Prostate gland (tissue), 2 donors: ENCODE measurements at regions not wholly inside any gene's neighbourhood (a gene's known extent, or its start where the extent isn't known, plus 50 kb on each side); places are given as distances from the start of the nearest gene placed in this dataset.

Source experiments
- POLR2A ChIP-seq: fragments of 450-650 bp; IDR thresholded peaks from one replicate; pipeline ENCODE4 v1.6.1; 2016; ENCODE audit warnings: antibody characterized with exemption, mild to moderate bottlenecking
- TF ChIP-seq, protein P1 (sequence below), 4 experiments: fragments of 200-600 bp in 2 of 4; fragments of 450-650 bp in 2 of 4; sonication (generic) in 2 of 4; IDR thresholded peaks; 1 replicate in 3 of 4; 2 replicates in 1 of 4; pipeline ENCODE4 v1.5.1; 2016 to 2019; ENCODE audit warnings: antibody characterized with exemption in 4 of 4, mild to moderate bottlenecking in 2 of 4, moderate library complexity in 2 of 4

DNA sequence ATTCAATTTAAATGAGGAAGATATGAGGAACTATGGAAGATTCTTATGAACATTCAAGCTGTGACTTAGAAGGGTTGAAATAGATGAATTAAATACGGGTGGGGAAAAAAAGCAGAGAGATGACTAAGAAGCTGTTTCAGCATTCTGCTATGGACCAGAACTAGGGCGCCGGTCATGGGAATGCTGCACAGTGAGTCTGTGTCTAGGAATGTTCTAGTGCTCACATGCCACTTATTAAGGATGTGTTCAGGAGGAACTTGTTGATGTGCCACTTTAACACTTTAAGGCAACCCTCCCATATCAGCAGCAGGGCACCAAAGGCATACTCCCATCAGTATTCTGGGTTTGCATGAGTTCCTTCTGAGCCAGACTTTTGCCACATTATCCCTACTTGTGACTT is 152.1 kb downstream of the POSTN start:
- TF ChIP-seq, protein P1, sequence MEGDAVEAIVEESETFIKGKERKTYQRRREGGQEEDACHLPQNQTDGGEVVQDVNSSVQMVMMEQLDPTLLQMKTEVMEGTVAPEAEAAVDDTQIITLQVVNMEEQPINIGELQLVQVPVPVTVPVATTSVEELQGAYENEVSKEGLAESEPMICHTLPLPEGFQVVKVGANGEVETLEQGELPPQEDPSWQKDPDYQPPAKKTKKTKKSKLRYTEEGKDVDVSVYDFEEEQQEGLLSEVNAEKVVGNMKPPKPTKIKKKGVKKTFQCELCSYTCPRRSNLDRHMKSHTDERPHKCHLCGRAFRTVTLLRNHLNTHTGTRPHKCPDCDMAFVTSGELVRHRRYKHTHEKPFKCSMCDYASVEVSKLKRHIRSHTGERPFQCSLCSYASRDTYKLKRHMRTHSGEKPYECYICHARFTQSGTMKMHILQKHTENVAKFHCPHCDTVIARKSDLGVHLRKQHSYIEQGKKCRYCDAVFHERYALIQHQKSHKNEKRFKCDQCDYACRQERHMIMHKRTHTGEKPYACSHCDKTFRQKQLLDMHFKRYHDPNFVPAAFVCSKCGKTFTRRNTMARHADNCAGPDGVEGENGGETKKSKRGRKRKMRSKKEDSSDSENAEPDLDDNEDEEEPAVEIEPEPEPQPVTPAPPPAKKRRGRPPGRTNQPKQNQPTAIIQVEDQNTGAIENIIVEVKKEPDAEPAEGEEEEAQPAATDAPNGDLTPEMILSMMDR (IDR thresholded peaks at IDR 0.05) = no peak
- no peak for TF ChIP-seq POLR2A
